IMR-90 (cell line): ENCODE measurements at regions not wholly inside any gene's neighbourhood (a gene's known extent, or its start where the extent isn't known, plus 50 kb on each side); places are given as distances from the start of the nearest gene placed in this dataset.

Experiments
- CHD1 ChIP-seq: IDR thresholded peaks from 2 replicates; pipeline ENCODE4 v1.6.1; 2012; ENCODE audit warnings: low read depth, low read length, improper control_type of control experiment
- CTCF ChIP-seq: conservative IDR thresholded peaks from 2 replicates; pipeline ENCODE4 v1.5.1; 2012; ENCODE audit warnings: mild to moderate bottlenecking, low read depth, low read length, improper control_type of control experiment
- ELK1 ChIP-seq: fragments of 150-350 bp; IDR thresholded peaks from 2 replicates; pipeline ENCODE4 v1.6.1; 2016; ENCODE audit warnings: low read depth, mild to moderate bottlenecking, low read length, moderate library complexity, borderline replicate concordance
- MAFK ChIP-seq: IDR thresholded peaks from 2 replicates; pipeline ENCODE4 v1.6.1; 2012; ENCODE audit warnings: low read depth, low read length, improper control_type of control experiment
- MXI1 ChIP-seq: IDR thresholded peaks from 2 replicates; pipeline ENCODE4 v1.6.1; 2012; ENCODE audit warnings: low read depth, mild to moderate bottlenecking, low read length, moderate library complexity, borderline replicate concordance
- NFE2L2 ChIP-seq: fragments of 150-350 bp; IDR thresholded peaks from 2 replicates; pipeline ENCODE4 v1.6.1; 2016; ENCODE audit warnings: low read depth, mild to moderate bottlenecking, low read length
- POLR2A ChIP-seq: IDR thresholded peaks from 2 replicates; pipeline ENCODE4 v1.6.1; 2012; ENCODE audit warnings: mild to moderate bottlenecking, low read depth, low read length
- RAD21 ChIP-seq: IDR thresholded peaks from 2 replicates; pipeline ENCODE4 v1.6.1; 2012; ENCODE audit warnings: low read length, improper control_type of control experiment
- RFX5 ChIP-seq: IDR thresholded peaks from 2 replicates; pipeline ENCODE4 v1.8.0; 2012; ENCODE audit warnings: low read depth, mild to moderate bottlenecking, low read length, moderate library complexity
- SMC3 ChIP-seq: fragments of 150-350 bp; IDR thresholded peaks from 2 replicates; pipeline ENCODE4 v1.6.1; 2016; ENCODE audit warnings: low read depth, mild to moderate bottlenecking, antibody characterized with exemption, low read length, moderate library complexity
- USF2 ChIP-seq: fragments of 150-350 bp; IDR thresholded peaks from 2 replicates; pipeline ENCODE4 v1.6.1; 2017; ENCODE audit warnings: mild to moderate bottlenecking, antibody characterized with exemption, low read length, low read depth

- TF ChIP-seq POLR2A (no peak), CTCF (no peak), RAD21 (no peak), MAFK (no peak), CHD1 (no peak), RFX5 (no peak), USF2 (no peak), ELK1 (no peak), NFE2L2 (no peak), SMC3 (no peak), MXI1 (no peak)
Measured at GRCh38 chr12:124188084-124188483, 106.8 kb upstream of the RFLNA start.
